HEK293T (cell line): ENCODE measurements at regions not wholly inside any gene's neighbourhood (a gene's known extent, or its start where the extent isn't known, plus 50 kb on each side); places are given as distances from the start of the nearest gene placed in this dataset.
"Not testable (repeated sequence)": the region's sequence is repeated elsewhere in the genome, so short reads cannot be mapped to it uniquely, and the experiment has no call there.

ENCODE experiments used
- ARNT ChIP-seq: fragments of 450-650 bp; IDR thresholded peaks from 2 replicates; pipeline ENCODE4 v1.6.1; 2017; ENCODE audit warnings: mild to moderate bottlenecking
- BHLHE40 ChIP-seq: fragments of 450-650 bp; IDR thresholded peaks from 2 replicates; pipeline ENCODE4 v1.6.1; 2016; ENCODE audit warnings: mild to moderate bottlenecking, moderate library complexity, borderline replicate concordance
- ELF4 ChIP-seq: fragments of 450-650 bp; IDR thresholded peaks from 2 replicates; pipeline ENCODE4 v1.6.1; 2017; ENCODE audit warnings: antibody characterized with exemption
- FOXA1 ChIP-seq: fragments of 450-650 bp; IDR thresholded peaks from 2 replicates; pipeline ENCODE4 v1.6.1; 2016; ENCODE audit warnings: mild to moderate bottlenecking
- FOXM1 ChIP-seq: fragments of 450-650 bp; IDR thresholded peaks from 2 replicates; pipeline ENCODE4 v1.6.1; 2017; ENCODE audit warnings: mild to moderate bottlenecking, borderline replicate concordance
- HDGF ChIP-seq: fragments of 450-650 bp; IDR thresholded peaks from 2 replicates; pipeline ENCODE4 v1.6.1; 2017; ENCODE audit warnings: antibody characterized with exemption, borderline replicate concordance
- NFRKB ChIP-seq: fragments of 450-650 bp; IDR thresholded peaks from 2 replicates; pipeline ENCODE4 v1.6.1; 2016; ENCODE audit warnings: mild to moderate bottlenecking, moderate library complexity
- SP1 ChIP-seq: fragments of 450-650 bp; IDR thresholded peaks from 2 replicates; pipeline ENCODE4 v1.6.1; 2017
- SUZ12 ChIP-seq: fragments of 450-650 bp; IDR thresholded peaks from 2 replicates; pipeline ENCODE4 v1.6.1; 2016; ENCODE audit warnings: mild to moderate bottlenecking
- TARDBP ChIP-seq: fragments of 450-650 bp; IDR thresholded peaks from 2 replicates; pipeline ENCODE4 v1.6.1; 2016
- ZNF384 ChIP-seq: fragments of 450-650 bp; IDR thresholded peaks from 2 replicates; pipeline ENCODE4 v1.6.1; 2016
- TF ChIP-seq, protein P1 (sequence below): fragments of 450-650 bp; IDR thresholded peaks from 2 replicates; pipeline ENCODE4 v1.6.1; 2016

DNA sequence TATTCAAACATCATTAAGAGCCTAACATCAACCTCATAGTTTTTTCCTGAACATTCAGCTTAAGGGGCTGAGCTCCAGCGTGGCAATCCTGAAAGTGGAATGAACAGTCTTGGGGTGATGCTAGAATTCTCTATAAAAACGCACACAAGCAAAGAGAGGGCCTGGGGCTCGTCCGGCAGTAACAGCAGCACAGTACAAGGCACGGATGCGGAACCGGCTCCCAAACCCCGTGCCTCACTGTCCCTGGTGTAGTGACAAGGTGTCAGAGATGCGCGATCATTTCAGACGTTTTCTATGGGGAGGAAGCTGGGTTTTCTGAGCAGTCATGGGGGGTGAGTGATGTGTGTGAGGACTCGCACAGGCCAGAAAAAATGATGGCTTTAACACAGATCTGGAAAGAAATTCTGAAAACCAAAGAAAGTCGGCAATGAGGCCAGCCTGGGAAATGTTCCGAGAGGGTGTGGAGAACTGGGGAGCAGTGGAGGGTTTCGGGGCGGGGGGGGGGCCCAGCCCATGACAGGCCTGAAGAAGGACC lies 170.6 kb downstream of the NPIPB11 start:
- TF ChIP-seq SUZ12, ELF4, ZNF384, FOXA1, FOXM1, TARDBP, BHLHE40, HDGF, ARNT, SP1, NFRKB: not testable (repeated sequence)
- TF ChIP-seq, protein P1, sequence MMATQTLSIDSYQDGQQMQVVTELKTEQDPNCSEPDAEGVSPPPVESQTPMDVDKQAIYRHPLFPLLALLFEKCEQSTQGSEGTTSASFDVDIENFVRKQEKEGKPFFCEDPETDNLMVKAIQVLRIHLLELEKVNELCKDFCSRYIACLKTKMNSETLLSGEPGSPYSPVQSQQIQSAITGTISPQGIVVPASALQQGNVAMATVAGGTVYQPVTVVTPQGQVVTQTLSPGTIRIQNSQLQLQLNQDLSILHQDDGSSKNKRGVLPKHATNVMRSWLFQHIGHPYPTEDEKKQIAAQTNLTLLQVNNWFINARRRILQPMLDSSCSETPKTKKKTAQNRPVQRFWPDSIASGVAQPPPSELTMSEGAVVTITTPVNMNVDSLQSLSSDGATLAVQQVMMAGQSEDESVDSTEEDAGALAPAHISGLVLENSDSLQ = not testable (repeated sequence)
